Activated T-cell treated with anti-CD3 and anti-CD28 coated beads for 1 hour (primary cell): ENCODE measurements at regions not wholly inside any gene's neighbourhood (a gene's known extent, or its start where the extent isn't known, plus 50 kb on each side); places are given as distances from the start of the nearest gene placed in this dataset.
"Not testable (repeated sequence)": the region's sequence is repeated elsewhere in the genome, so short reads cannot be mapped to it uniquely, and the experiment has no call there.

Experiments
- DNase-seq: peaks from one replicate; pipeline ENCODE4 v3.0.0-alpha.2; 2020; ENCODE audit warnings: low read depth

GRCh38 chr6:164072240-164072666, 657.7 kb downstream of the QKI start:
- DNase-seq = no peak

DNA sequence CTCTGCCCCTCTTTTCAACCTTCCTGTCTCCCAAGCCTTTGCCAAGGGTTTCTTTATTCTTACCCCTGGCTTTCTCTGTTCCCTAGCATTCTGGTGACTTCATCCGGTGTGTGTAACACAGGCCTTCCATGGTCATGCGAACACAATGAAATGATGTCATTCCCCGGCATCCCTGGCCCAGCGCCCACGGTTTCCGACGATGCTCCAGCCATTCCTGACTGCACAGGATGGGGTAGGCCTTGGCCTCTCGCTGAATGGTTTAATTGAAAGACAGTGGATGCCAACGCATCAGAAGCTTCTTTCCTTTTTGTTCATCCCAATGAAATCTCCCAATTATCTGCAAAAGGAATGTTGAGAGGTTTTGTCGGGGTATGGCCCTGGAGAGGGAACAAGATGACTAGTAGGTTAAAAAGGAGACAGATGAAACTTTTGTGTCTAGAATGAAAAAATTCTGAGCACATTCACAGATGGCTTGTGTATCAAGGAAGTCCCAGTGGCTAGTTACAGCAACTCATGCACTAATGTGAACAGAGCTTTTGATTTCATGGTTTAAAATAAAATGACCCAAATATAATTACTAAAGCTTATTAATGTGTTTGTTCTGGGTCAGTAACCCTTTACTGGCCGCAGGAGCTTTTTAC, 655.0 kb downstream of the QKI start:
- no peak for DNase-seq

DNA sequence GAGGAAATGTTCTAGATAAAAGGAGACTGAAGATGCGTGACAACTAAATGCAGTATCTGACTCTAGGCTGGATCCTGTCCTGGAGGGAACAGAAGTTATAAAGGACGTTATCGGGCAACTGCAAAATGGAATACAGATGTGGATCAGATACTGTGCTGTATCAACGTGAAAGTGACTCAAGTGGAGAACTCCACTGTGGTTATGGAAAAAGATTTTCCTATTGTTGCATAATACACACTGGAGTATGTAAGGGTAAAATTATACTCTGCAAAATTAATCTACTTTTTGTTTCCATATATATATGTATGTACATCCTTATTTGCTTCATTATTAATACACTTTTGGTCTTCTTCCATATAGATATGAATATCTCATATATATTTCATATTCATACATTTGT, 654.0 kb downstream of the QKI start:
- no peak for DNase-seq

DNA sequence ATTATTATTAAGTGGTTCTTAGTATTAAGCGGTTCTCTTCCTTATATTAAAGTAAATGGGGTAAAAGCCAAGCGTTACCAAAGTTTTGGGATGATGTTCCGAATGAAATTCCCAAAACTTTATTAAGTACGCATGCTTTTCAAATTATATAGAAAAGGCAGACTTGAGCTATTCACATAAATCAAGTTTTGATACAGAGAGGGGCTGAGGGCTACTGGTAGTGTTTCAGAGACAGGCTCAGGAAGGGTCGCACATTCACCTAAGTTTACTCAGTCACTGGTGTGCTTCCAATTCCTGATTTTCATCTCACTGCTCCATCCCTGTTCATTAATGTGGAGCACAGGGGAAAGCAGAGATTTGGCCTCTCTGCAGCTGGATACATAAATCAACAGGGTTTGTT, 652.2 kb downstream of the QKI start:
- no peak for DNase-seq

GRCh38 chr6:164066335-164066734, 651.8 kb downstream of the QKI start:
- DNase-seq = no peak

GRCh38 chr6:164063346-164063745, 648.8 kb downstream of the QKI start:
- DNase-seq = no peak

GRCh38 chr6:164062872-164063271, 648.4 kb downstream of the QKI start:
- no peak for DNase-seq

DNA sequence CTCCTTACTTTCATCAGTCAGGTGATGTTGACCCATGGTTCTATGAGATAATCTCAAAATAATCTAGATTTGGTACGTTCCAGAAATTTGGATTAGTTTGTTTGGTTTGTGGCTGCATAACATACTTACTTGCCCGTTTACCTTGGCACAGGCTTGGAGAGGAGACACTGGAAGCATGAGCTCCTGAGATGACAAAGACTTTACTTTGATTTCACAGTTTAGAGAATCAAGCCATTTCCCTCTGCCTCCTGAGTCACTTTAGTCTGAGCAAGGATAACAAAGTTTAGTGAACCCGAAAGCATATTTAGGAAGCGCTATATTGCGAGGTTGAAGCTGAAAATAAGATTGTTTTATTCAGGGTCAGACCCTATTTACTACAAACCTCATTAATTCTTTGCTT, 643.4 kb downstream of the QKI start:
- no peak for DNase-seq

DNA sequence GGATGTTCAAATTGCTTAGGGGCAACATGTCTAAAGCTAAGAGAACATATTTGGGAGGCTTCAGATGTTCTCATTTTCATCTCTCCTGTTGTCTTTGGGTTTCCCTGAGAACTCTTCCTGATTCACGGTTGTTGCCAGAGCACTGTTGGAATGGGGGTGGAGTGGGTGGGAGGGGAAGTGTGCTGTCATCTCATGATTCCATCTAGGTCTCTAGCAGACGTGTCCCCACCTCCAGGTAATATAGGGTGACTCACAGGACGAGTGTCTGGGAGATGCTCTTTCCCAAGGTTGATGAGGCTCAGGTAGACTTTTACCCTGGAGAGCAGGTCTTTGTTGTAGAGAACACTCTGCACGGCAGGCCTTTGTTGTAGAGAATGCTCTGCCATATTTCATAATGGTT, 636.9 kb downstream of the QKI start:
- DNase-seq = no peak

- DNase-seq = no peak
Observed at GRCh38 chr6:164049517-164049988, 635.0 kb downstream of the QKI start.

- DNase-seq = no peak
Observed at GRCh38 chr6:164048840-164049516, 634.5 kb downstream of the QKI start.

DNA sequence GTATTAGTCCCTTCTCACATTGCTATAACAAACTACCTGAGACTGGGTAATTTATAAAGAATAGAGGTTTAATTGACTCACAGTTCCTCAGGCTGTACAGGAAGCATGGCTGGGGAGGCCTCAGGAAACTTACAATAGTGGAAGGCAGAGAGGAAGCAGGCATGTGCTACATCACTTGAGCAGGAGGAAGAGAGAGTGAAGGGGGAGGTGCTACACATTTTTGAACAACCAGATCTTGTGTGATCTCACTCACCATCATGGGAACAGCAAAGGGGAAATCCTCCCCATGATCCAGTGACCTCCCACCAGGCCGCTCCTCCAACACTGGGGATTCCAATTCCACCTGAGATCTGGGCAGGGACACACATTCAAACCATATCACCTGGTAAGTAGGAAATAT, 630.6 kb downstream of the QKI start:
- no peak for DNase-seq

GRCh38 chr6:164043656-164044055, 629.1 kb downstream of the QKI start:
- DNase-seq = not testable (repeated sequence)

DNA sequence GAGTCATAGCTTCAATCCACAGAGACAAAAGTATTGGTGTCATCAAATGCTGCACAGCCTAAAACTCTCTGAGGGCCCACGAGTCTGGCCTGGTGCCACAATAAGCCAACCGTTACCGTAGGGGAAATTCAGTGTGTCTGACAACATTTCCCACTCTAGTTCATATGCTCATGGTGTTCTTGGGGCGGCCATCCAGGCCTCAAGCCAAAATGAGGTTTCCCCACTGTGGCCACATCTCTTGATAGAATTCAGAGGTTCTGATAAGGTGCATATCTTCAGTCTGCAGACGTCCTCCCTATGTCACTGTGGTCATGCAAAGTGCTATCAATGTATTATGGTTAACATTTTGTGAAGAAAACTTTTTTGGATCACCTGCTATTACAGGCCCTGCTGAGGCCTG, 627.7 kb downstream of the QKI start:
- DNase-seq = no peak

DNA sequence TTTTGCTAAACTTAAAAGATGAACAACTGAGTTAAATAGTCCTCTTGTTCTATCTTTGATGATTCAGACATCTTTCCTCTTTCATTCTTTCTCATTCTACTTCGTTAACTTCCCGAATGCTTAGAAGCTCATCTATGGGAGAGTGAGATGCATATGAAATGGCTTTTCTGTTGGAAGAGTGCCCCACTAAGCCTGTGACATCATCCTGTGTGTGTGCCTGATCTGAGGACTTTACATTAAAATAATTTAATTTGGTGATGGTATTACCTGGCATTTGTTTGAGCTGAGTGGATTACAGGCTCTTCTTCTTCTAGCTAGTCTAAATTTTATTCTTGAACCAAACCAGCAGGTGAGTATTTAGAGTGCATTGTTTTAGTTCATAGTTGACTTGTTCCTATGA, 626.5 kb downstream of the QKI start:
- DNase-seq = no peak

DNA sequence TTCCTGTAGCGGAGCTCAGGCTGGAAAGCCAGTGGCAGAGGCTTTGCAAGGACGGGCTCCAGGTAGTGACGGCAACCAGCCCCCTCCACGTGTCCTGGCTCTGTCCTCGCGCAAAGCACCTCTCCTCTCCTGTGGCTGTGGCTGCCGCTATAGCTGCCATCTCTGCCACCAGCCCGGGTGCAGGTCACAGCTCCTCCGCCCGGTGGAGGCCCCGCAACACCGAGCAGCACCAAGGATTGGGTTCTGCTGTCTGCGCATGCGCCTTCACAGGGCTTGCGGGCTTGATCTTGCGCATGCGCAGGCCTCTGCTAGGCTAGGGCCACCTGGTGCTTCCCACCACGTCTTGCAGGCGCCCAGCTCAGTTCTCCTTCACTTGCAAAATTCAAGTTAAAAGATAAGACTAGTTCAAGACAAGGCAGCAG, 625.4 kb downstream of the QKI start:
- no peak for DNase-seq

GRCh38 chr6:164037171-164037870, 622.8 kb downstream of the QKI start:
- DNase-seq = no peak

DNA sequence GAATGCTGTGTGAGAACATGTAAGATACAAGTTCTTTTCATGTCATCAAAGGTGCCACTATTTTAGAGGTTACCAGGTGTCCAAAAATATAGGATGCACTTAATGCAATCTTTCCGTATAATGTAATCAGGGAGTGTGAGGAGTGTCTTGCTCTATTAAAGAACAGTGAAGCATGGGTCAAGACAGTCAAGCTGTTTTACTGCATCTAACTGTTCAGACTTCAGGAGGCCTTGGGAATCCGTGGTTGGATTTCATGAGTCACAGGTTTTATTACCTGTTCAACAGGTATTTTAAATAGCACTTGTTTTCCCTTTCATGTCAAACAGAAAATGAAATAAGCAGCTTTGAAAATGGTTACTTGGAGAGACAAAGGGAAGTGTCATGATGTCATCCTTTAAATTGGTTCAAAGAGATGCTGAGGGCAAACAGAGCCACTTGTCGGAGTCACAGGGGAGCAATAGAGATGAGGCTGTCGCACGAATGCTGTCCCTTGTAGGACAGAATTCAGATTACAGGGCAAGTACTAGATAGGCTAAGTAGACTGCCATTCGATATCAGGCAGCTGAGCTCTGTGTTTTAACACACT, 621.5 kb downstream of the QKI start:
- no peak for DNase-seq

- no peak for DNase-seq
Observed at GRCh38 chr6:164034602-164035140, 620.2 kb downstream of the QKI start.

DNA sequence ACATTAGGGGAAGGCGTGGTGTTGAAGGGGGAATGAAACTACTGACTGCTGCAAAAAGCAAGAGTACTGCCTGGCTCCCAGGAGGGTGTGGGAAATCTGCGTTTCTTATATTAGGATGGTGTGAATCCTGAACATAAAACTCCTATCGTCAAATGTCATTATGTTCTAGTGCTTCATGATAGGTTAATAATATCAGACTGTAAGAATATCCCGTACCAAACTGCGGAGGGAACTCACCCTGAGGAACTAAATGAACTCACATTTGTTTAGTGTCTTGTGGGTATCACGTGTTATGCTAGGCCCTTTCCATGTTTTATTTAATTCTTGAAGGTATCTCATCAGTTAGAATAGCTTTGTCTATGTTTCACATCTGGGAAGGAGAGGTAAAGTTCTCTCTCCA, 610.7 kb downstream of the QKI start:
- DNase-seq = no peak

GRCh38 chr6:164023535-164023934, 609.0 kb downstream of the QKI start:
- DNase-seq = no peak

DNA sequence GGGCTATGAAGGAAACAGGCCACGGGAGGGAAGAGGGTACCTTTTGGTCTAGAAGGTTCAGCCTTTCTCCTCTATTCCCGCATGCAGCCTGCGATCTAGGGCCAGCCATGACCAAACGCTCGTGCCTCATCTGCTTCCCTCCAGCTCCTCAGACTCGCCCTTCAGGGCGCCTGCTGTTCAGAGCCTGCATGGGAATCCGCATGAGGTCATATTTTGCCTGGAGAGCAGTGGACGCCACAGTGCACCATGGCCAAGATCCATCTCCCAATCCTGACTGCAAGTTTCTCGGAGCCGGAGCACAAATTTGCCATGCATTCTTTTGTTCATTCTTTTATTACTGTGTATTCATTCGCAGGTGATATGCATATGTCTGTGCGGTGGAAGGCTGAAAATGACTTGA, 608.1 kb downstream of the QKI start:
- no peak for DNase-seq
